GM18868 (cell line): ENCODE measurements at regions not wholly inside any gene's neighbourhood (a gene's known extent, or its start where the extent isn't known, plus 50 kb on each side); places are given as distances from the start of the nearest gene placed in this dataset.

Source experiments
- ATAC-seq: cut with Tn5 transposase; IDR thresholded peaks from one replicate; pipeline ENCODE4 v1.9.1; 2021; ENCODE audit warnings: mild to moderate bottlenecking, moderate library complexity; ENCODE audit not compliant: unreplicated experiment

DNA sequence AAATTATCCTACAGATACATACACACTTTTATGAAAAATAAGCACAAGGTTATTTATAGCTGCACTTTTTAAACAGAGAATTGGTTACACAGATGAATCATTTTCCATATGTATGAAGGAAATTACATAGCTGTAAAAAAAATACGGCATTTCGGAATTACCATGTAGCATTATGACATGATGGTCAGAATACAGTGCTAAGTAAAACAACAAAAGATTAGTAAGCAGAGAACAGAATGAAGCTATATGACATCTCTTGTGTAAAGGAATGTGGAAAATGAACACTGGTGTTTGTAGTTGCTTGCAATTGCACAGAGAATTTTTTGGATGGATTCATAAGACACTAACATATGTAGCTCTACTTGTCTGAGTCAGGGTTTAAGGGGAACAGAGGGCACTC lies 1222.0 kb upstream of the PRKX start:
- ATAC-seq, result peak; percentile 34

DNA sequence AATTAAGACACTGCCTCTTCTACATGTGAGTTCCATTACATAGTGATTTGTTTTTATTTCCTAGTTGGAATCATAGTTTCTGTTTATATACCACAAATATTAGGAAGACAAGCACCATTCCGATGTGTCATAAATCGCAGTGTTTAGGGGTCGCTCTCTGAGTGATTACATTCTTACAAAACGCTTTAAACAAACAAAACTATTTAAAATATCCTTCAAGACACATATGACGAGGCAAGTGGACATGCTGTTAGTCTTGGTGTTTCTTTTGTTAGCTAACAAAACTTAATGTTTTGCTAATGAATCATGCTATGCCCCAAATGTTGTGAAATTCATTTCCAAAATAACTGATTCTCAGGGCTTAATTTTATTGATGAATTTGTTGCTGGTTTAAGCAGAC lies 1219.3 kb upstream of the PRKX start:
- ATAC-seq, result no peak

GRCh38 chrX:4930426-4930825 lies 1217.0 kb upstream of the PRKX start:
- no peak for ATAC-seq

DNA sequence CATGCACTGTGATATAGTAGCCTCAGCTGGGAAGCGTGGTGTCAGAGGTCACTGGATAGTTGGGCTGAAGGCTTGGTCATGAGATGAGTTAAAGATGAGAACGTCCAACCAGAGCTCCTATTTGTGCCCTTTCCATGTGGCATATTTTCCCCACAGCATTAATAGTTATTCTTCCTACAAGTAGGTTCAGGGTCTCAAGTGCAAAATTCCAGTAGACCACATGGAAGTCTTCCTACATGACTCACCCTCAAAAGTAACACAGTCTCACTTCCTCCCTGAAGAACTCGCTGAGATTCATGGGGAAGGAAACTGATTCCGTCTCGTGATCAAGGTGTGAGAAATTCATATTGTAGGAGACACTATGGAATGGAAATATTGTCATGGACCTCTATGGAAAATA lies 1212.5 kb upstream of the PRKX start:
- ATAC-seq, result no peak

GRCh38 chrX:4909348-4909747 lies 1195.9 kb upstream of the PRKX start:
- ATAC-seq, result peak; percentile 50

DNA sequence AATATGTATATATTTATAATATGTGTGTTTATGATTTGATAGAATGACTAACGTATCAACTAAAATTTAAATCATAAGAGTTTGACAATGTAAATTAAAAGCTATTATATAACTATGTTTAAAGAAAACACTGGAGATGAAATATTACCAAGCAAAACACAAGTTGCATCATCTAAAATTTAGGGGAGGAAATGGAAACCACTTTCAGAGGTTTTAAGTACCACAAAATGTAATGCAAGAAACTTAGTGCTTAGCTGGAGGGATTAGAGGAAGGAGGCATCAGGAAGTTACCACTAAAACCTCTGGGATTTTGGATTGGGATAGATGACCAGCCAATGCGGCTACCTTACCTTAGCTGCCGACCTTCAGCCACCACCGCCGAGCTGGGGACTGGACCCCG lies 1192.1 kb upstream of the PRKX start:
- ATAC-seq, result no peak

GRCh38 chrX:4881277-4881676 lies 1167.8 kb upstream of the PRKX start:
- no peak for ATAC-seq

- ATAC-seq, result no peak
Measured at GRCh38 chrX:4878640-4879039, 1165.2 kb upstream of the PRKX start.

DNA sequence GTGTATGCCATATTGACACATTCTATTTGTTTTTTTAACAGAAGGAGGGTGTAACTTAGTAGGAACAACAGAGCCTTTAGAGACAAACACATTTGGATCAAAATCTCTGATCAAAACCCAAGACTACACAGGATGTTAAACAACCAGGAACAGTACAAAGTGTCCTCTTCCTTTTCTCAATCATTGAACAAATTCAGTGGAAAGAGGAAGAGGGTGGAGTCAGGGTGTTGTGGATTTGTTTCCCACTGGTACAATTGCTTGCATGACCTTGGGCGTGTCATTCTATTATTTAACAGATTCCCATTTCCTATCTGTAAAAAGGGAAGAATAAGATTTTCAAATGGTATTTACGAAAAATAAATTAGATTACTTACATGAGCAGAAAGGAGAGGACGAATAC lies 1162.8 kb upstream of the PRKX start:
- no peak for ATAC-seq

- no peak for ATAC-seq
Measured at GRCh38 chrX:4851534-4851933, 1138.1 kb upstream of the PRKX start.

DNA sequence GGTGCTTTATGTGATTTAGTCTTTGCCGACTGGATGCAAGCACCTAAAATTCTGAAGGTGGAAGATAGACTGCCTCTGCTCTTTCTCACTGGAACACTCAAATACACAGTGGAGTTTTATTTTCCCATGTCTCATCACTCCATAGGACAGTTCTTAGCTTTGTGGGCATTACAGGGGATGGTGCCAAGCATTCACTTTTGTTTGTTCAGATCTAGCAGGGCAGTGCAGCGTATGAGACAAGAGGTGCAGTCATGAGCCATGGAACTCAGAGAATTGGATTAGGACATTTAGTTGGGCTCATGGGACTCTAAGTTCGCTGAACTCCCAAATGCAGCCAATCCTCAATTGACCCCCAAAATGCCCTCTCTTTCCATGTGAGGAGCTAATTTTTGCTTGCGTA lies 1136.9 kb upstream of the PRKX start:
- ATAC-seq, result no peak

DNA sequence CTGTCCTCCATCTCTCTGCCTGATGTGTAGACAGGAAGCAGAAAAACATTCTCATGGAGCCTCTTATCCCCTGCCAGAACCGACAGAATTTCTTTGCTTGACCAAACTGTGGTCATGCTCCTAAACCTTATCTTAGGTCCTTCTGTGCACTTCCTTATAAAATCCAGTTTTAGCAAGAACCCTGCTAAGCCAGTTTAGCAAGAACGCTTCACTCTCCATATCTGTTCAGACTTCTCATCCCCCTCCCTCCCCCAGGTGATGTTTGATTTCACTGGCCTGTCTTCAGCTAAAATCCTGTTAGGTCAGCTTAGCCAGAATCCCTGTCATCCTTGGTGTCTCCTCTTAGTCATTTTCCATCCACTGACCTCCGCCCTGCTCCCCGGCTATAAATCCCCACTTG lies 1130.9 kb upstream of the PRKX start:
- no peak for ATAC-seq

- ATAC-seq, result no peak
Measured at GRCh38 chrX:4841216-4841745, 1127.8 kb upstream of the PRKX start.

GRCh38 chrX:4831574-4831973 lies 1118.1 kb upstream of the PRKX start:
- ATAC-seq, result no peak

- ATAC-seq, result no peak
Measured at GRCh38 chrX:4830880-4831557, 1117.6 kb upstream of the PRKX start.

DNA sequence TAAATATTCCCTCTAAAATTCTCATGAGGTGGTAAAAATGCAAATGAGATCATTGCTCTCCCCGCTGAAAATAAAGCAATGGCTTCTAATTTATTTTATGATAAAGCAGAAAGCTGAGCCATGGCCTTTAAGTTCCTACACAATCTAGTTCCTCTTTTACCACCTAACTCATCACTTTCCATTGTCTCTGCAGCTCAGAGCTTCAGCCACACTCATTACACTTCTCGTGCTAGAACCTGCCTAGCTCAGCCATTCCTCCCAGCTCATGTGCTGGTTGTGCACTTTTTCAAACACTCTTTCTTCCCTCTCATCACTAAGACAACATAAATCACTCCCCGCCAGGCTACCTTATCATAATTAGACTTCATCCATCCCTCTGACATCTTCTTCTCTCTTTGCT lies 1112.1 kb upstream of the PRKX start:
- no peak for ATAC-seq

- no peak for ATAC-seq
Measured at GRCh38 chrX:4809571-4809970, 1096.1 kb upstream of the PRKX start.

- no peak for ATAC-seq
Measured at GRCh38 chrX:4805502-4805901, 1092.1 kb upstream of the PRKX start.

DNA sequence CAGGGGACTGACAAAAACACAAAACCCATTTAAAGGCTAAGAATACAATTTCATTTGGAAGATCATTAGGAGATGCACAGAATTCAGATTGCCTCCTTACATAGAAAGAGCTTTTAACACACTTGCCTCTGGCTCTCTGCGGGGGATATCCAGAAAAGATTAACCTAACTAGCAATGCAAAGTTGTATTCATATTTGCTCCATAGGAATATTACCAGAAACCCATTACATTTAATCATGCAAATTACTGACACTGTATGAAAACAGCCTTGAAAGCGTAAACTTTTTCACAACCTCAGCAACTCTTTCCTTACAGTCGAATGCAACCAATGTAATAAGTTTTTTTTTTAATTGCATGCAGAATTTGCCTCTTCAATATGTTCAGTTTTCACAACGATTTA lies 1087.3 kb upstream of the PRKX start:
- ATAC-seq, result no peak

DNA sequence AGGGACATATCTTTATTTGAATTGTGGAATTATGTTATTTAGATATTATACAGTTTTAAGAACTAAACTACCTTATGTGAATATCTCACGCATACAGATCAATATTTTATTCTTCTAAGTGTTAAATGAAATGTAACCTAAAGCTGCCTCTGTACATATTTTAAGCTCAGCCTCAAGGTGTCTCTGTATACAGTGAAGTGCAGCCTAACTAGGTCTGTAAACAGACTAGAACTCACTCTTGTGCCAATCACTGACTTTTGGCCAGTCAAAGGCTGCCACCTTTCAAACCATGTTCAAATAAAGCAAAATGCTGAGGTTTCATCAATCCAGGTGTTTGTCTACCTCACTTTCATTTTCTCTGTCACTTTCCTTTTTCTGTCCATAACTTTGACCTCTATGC lies 1074.5 kb upstream of the PRKX start:
- ATAC-seq, result no peak

DNA sequence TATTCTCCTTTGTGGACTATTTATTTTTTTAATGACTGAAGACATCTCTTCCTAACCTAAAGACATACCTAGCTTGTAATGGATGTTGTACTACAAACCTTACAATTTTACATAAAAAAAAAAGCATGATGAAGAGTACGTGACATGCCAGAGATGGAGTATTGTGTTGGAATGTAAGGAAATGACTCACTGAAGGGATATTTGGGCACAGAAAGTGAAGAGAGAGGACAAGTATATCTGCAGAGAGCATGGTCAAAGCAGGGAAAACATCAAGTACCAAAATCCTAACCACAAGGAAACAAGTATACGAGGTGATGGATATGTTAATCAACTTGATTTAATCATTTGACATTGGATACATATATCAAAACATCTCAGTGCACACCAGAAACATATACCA lies 1051.4 kb upstream of the PRKX start:
- no peak for ATAC-seq

DNA sequence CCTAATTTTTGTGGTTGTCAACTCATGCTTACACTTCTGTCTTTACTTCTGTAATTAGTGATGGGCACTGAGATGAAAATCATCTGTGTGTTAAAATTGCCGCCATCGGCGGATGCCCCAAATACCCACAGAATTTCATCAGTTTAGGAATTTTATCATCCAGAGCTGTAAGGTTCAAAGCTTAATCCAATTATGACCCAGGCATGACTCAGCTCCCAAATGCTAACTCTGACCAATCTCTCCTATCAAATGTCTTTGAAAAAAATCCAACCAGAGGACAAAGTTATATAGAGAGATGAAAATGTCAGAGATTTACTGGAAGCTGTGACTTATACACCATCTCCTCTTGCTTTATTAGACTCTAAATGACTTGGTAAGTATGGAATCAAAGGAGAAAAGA lies 1048.7 kb upstream of the PRKX start:
- ATAC-seq, result no peak

DNA sequence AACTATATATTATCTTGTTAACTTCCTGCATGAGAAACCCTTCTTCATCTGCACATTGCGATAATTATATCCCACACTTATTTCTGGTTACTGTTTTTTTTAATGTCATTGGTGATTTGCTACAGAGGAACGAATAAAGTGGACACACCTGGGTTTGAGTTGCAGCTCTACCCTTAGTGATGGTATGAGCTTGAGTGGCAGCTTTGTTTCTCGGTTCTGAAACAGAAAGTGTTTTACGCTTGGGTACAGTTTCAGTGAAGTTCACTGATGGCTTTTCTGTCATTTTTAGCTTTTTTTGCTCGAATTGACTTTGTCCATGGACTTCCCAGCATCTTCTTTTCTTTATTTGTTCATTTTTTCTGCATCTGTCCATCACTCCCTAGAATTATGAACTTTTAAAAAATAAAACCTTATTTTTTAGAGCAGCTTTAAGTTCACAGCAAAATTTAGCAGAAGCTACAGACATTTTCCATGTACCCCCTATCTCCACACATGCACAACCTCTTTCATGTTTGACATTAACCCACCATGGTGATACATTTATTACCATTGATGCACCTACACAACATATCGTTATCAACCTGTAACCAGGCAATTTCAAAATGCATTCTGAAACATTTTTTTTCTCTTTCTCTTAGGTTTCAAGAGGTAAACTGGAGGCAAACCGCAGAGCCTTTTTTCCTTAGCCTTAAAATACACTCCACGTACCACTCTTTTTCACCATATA lies 1041.6 kb upstream of the PRKX start:
- ATAC-seq, result peak; percentile 98
